Caco-2 (cell line): ENCODE measurements at regions not wholly inside any gene's neighbourhood (a gene's known extent, or its start where the extent isn't known, plus 50 kb on each side); places are given as distances from the start of the nearest gene placed in this dataset.

Source experiments
- BruUV-seq: library from RNA; stranded (reverse); fragments of 400-500 nt; replicated peaks from 2 replicates; lab custom pipeline; 2021; lab: Mats Ljungman, UMichigan
- CTCF ChIA-PET: fragments of 300-600 bp; sonication (Branson Sonifier 250); formaldehyde crosslinking; loops from one replicate; lab custom pipeline; 2022; ENCODE audit warnings: antibody characterized with exemption; lab: Charles Lee
- POLR2A ChIA-PET: fragments of 300-600 bp; sonication (Branson Sonifier 250); formaldehyde crosslinking; loops from one replicate; lab custom pipeline; 2022; ENCODE audit warnings: antibody characterized with exemption; lab: Charles Lee
- DNase-seq, 2 experiments: peaks; one replicate each; pipeline versions ENCODE4 v3.0.0 to v3.0.0-alpha.2; 2020 to 2022
- H3K27me3 ChIP-seq: replicated peaks from 2 replicates; pipeline ENCODE4 v1.6.0; 2011; ENCODE audit warnings: low read length; ENCODE audit not compliant: control insufficient read depth, insufficient read depth
- H3K36me3 ChIP-seq: 2 replicates; pipeline ENCODE4 v1.5.1; 2011; ENCODE audit warnings: low read length; ENCODE audit not compliant: control insufficient read depth, insufficient read depth
- H3K4me1 ChIP-seq: fragments of 250-450 bp; sonication (Bioruptor Pico); 2 replicates; pipeline ENCODE4 v1.5.1; 2020; ENCODE audit warnings: mild to moderate bottlenecking
- H3K4me3 ChIP-seq: 2 replicates; pipeline ENCODE4 v1.5.1; 2011; ENCODE audit warnings: low read depth, mild to moderate bottlenecking, control low read depth, low read length
- H3K9me3 ChIP-seq: fragments of 250-450 bp; sonication (Bioruptor Pico); 2 replicates; pipeline ENCODE4 v1.5.1; 2020; ENCODE audit warnings: mild to moderate bottlenecking, moderate library complexity
- H3K27ac Mint-ChIP-seq: one replicate; pipeline ENCODE4 v1.8.0; 2022; ENCODE audit warnings: mixed read lengths; ENCODE audit not compliant: unreplicated experiment
- H3K27me3 Mint-ChIP-seq: one replicate; pipeline ENCODE4 v1.8.0; 2022; ENCODE audit warnings: mixed read lengths; ENCODE audit not compliant: insufficient read depth, unreplicated experiment
- H3K36me3 Mint-ChIP-seq: one replicate; pipeline ENCODE4 v1.8.0; 2022; ENCODE audit warnings: mild to moderate bottlenecking, mixed read lengths; ENCODE audit not compliant: insufficient read depth, unreplicated experiment
- H3K4me1 Mint-ChIP-seq: one replicate; pipeline ENCODE4 v1.8.0; 2022; ENCODE audit warnings: low read depth, mixed read lengths; ENCODE audit not compliant: unreplicated experiment
- H3K4me3 Mint-ChIP-seq: one replicate; pipeline ENCODE4 v1.8.0; 2022; ENCODE audit warnings: mild to moderate bottlenecking, moderate library complexity, mixed read lengths; ENCODE audit not compliant: unreplicated experiment
- H3K9me3 Mint-ChIP-seq: one replicate; pipeline ENCODE4 v1.8.0; 2022; ENCODE audit warnings: mixed read lengths; ENCODE audit not compliant: unreplicated experiment
- CTCF ChIP-seq, 2 experiments: fragments of 200-600 bp in 1 of 2; IDR thresholded peaks; 1 replicate in 1 of 2; 2 replicates in 1 of 2; pipeline versions ENCODE4 v1.5.1 to v1.8.0; 2011 to 2022; ENCODE audit warnings: antibody characterized with exemption in 1 of 2, control low read depth in 1 of 2, inconsistent platforms in 1 of 2, low read depth in 1 of 2, low read length in 1 of 2, mild to moderate bottlenecking in 1 of 2, moderate library complexity in 1 of 2; ENCODE audit not compliant: insufficient read depth in 1 of 2, severe bottlenecking in 1 of 2, unreplicated experiment in 1 of 2
- intact Hi-C: fragments of 100-400 bp; cut with micrococcal nuclease; formaldehyde crosslinking; loops from one replicate; pipeline ENCODE4 v1.10.0; 2022; ENCODE audit not compliant: unreplicated experiment

- intact Hi-C loops, result no loop called here
- Mint-ChIP-seq H3K4me1 (peaks cover 7% of the 10 kb centered on the region), H3K9me3 (no peaks in the 10 kb centered on the region), H3K27ac (no peak overlapping the region), H3K27me3 (peaks cover 5% of the 10 kb centered on the region), H3K36me3 (no peaks in the 10 kb centered on the region), H3K4me3 (no peak overlapping the region)
- Histone ChIP-seq H3K27me3 (no peaks in the 10 kb centered on the region), H3K9me3 (no peaks in the 10 kb centered on the region), H3K36me3 (no peaks in the 10 kb centered on the region), H3K4me3 (no peak overlapping the region), H3K4me1 (0 out of 2 replicates have a peak, but pooled peaks cover 6% of the 10 kb centered on the region)
- no TSS peak for BruUV-seq
- ChIA-PET POLR2A (no interaction called here), CTCF (no interaction called here)
- no peak for TF ChIP-seq CTCF (IDR thresholded peaks at IDR 0.05; ENCODE audit: insufficient read depth in 1 of 2, low read depth in 1 of 2, low read length in 1 of 2, severe bottlenecking in 1 of 2, unreplicated experiment in 1 of 2)
- no peak for DNase-seq
Observed at GRCh38 chr2:12951657-12951973, 234.9 kb downstream of the TRIB2 start.

GRCh38 chr2:12953596-12953995, 236.9 kb downstream of the TRIB2 start:
- H3K27me3 ChIP-seq, result no peaks in the 10 kb centered on the region
- Mint-ChIP-seq H3K27me3 (peaks cover 3% of the 10 kb centered on the region), H3K4me1 (peaks cover 7% of the 10 kb centered on the region), H3K4me3 (no peak overlapping the region), H3K9me3 (no peaks in the 10 kb centered on the region), H3K36me3 (no peaks in the 10 kb centered on the region), H3K27ac (no peak overlapping the region)
- H3K4me3 ChIP-seq, result no peak overlapping the region
- TF ChIP-seq CTCF (IDR thresholded peaks at IDR 0.05; ENCODE audit: insufficient read depth in 1 of 2, low read depth in 1 of 2, low read length in 1 of 2, severe bottlenecking in 1 of 2, unreplicated experiment in 1 of 2), result no peak
- ChIA-PET CTCF (interaction anchor here (1.3 kb wide), 1 partner anchor 22 kb away, joined by 6 read pairs; no protein-coding TSS in a partner anchor), POLR2A (no interaction called here)
- H3K9me3 ChIP-seq, result no peaks in the 10 kb centered on the region
- no TSS peak for BruUV-seq
- intact Hi-C loops, result no loop called here
- no peaks in the 10 kb centered on the region for H3K36me3 ChIP-seq
- 0 out of 2 replicates have a peak, but pooled peaks cover 6% of the 10 kb centered on the region for H3K4me1 ChIP-seq
- DNase-seq, result no peak

- H3K27me3 ChIP-seq, result no peaks in the 10 kb centered on the region
Observed at GRCh38 chr2:12955864-12956263, 239.1 kb downstream of the TRIB2 start.

More at GRCh38 chr2:12955864-12956263, 239.1 kb downstream of the TRIB2 start:
- POLR2A ChIA-PET, result no interaction called here
- intact Hi-C loops, result no loop called here
- CTCF ChIA-PET, result no interaction called here
- H3K4me1 ChIP-seq, result 0 out of 2 replicates have a peak, but pooled peaks cover 6% of the 10 kb centered on the region
- no peaks in the 10 kb centered on the region for H3K36me3 ChIP-seq
- no TSS peak for BruUV-seq
- no peaks in the 10 kb centered on the region for H3K9me3 ChIP-seq
- Mint-ChIP-seq H3K9me3 (no peaks in the 10 kb centered on the region), H3K4me1 (peaks cover 7% of the 10 kb centered on the region), H3K27ac (no peak overlapping the region), H3K36me3 (no peaks in the 10 kb centered on the region), H3K4me3 (no peak overlapping the region), H3K27me3 (no peaks in the 10 kb centered on the region)
- no peak overlapping the region for H3K4me3 ChIP-seq
- no peak for DNase-seq
- no peak for TF ChIP-seq CTCF (IDR thresholded peaks at IDR 0.05; ENCODE audit: insufficient read depth in 1 of 2, low read depth in 1 of 2, low read length in 1 of 2, severe bottlenecking in 1 of 2, unreplicated experiment in 1 of 2)
